IPS-NIHi7 (cell line): ENCODE measurements at regions not wholly inside any gene's neighbourhood (a gene's known extent, or its start where the extent isn't known, plus 50 kb on each side); places are given as distances from the start of the nearest gene placed in this dataset.
"Not testable (repeated sequence)": the region's sequence is repeated elsewhere in the genome, so short reads cannot be mapped to it uniquely, and the experiment has no call there.

Experiments used
- DNase-seq: peaks from one replicate; pipeline ENCODE4 v3.0.0; 2012; ENCODE audit warnings: mixed read lengths; ENCODE audit errors: extremely low spot score

- DNase-seq, result no peak
These were observed 591.6 kb downstream of the DSC3 start for GRCh38 chr18:30450927-30451326.

DNA sequence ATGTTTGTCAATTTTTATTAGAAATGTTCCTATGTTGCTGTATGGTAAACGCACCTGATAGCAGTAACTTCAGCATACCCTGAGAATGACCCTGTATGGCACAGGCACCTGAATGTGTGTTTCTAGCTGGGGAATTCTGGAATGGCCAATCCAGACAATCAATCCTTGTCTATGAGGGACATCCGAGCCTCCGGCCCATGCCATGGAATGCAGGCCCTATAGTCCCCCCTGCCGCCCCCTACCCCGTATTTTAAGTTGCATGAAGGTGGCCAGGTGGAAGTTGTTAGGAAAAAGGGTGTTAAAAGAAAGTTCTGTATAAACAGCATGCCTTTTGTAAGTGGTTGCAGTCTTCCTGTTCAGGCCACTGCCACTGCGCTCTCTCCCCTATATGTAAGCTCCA, 595.9 kb downstream of the DSC3 start:
- DNase-seq, result no peak

GRCh38 chr18:30444544-30444943, 598.0 kb downstream of the DSC3 start:
- DNase-seq, result no peak

DNA sequence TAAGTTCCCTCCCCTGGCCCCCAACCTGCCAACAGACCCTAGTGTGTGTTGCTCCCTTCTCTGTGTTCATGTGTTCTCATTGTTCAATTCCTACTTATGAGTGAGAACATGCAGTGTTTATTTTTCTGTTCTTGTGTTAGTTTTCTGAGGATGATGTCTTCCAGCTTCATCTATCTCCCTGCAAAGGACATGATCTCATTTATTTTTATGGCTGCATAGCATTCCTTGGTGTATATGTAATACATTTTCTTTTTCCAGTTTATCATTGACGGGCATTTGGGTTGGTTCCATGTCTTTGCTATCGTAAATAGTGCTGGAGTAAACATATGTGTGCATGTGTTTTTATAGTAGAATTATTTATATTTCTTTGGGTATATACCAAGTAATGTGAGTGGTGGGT, 602.2 kb downstream of the DSC3 start:
- DNase-seq, result no peak

GRCh38 chr18:30439174-30439573, 603.4 kb downstream of the DSC3 start:
- DNase-seq, result no peak

- DNase-seq, result no peak
These were observed 610.2 kb downstream of the DSC3 start for GRCh38 chr18:30432349-30432748.

GRCh38 chr18:30419399-30419798, 623.1 kb downstream of the DSC3 start:
- not testable (repeated sequence) for DNase-seq

GRCh38 chr18:30415903-30416302, 626.6 kb downstream of the DSC3 start:
- DNase-seq, result no peak

- DNase-seq, result no peak
These were observed 633.4 kb downstream of the DSC3 start for GRCh38 chr18:30409120-30409519.

DNA sequence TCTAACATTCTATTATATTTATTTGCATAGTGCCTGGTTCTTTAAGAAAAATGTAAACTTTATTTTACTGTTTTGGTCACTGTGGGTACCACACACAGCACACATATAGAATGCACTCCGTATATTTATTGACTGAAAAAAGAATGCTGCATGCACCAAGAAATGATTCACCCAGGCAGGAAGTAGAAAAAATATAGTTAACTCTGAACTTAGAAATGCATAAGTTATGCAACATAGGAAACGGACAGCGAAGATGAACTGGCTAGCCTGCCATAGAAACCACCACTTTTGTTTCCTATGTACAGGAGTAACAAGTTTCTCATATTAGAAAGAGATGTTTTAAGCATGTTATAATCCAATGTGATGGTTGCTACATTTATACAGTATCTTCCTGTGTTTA, 635.8 kb downstream of the DSC3 start:
- no peak for DNase-seq

DNA sequence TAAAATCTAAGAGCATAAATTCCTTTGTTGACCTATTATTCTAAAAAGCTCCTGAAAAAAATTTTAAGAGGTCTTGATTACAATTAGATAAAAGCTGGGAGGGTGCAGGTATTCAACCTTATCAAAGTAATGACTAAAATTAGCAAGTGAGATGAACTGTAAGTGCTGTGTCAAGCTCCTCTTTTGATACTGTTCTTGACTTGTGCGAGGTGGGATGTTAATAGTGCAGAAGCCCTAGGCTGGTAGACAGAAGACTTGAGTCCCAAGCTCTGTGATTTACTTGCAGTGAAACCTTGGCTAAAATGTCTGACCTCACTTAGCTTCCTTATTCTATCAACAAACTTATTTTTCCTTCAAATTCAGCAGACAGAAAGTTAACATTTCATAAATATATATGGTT, 637.5 kb downstream of the DSC3 start:
- DNase-seq, result no peak

GRCh38 chr18:30404422-30404821, 638.1 kb downstream of the DSC3 start:
- no peak for DNase-seq

DNA sequence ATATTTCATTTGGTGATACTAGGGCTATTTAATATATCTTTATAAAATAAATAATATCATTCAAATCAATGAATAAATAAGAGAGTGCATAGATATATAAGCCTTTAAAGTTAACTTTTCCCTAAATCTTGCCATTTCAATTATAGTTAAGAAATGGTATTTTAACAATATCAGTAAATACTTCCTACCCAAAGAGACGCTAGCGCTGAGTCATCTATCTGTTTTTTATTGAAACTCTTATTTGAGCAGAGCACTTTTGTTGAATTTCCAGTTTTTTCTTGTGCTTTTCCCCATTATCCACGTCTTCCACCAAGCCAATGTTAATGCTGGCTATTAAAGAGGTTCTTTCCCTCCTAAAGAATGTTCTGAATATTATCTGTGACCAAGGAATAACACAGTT, 639.3 kb downstream of the DSC3 start:
- no peak for DNase-seq

GRCh38 chr18:30387401-30387800, 655.1 kb downstream of the DSC3 start:
- DNase-seq, result peak; percentile 20

- DNase-seq, result no peak
These were observed 655.9 kb downstream of the DSC3 start for GRCh38 chr18:30386624-30387023.

GRCh38 chr18:30385684-30386083, 656.9 kb downstream of the DSC3 start:
- no peak for DNase-seq

GRCh38 chr18:30381826-30382225, 660.7 kb downstream of the DSC3 start:
- DNase-seq, result no peak

GRCh38 chr18:30378097-30378496, 664.4 kb downstream of the DSC3 start:
- no peak for DNase-seq

DNA sequence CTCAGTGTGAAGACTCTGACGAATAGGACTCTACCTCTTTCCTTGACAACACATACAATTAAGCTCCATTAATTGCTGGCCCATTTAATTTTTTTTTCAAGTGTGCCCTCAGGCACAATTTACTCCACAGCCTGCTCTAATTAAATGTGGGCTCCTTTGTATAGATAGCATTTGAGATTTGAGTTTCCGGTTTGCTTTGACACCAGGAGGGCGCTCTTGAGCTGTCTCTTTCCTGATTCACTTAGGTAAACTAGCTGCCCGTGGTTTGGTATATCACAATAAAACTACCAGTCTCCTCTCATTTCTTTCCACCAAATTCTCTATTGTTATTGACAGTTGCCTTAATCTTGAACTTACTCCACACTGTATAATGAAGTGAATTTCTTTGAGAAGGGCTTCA, 666.0 kb downstream of the DSC3 start:
- DNase-seq, result peak; percentile 42

- no peak for DNase-seq
These were observed 680.5 kb downstream of the DSC3 start for GRCh38 chr18:30361864-30362540.

- DNase-seq, result no peak
These were observed 683.0 kb downstream of the DSC3 start for GRCh38 chr18:30359521-30359920.

DNA sequence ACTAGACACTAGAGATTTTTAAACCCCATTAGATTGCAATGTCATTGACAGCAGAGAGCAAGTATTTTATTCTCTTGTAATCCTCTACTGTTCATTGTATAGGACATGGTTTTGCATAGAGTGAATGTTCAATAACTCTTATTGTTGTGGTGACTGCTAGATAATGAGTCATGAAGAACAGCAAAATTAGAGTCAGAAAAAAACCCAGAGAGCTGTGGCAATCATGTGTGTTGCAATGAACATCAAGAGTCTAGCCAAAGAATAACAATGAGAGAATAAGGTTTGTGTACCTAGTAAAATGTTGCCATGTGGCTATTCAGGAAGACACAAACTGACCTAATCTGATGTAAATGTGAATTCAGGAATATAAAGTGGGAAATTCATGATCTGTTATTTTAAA, 684.0 kb downstream of the DSC3 start:
- no peak for DNase-seq

DNA sequence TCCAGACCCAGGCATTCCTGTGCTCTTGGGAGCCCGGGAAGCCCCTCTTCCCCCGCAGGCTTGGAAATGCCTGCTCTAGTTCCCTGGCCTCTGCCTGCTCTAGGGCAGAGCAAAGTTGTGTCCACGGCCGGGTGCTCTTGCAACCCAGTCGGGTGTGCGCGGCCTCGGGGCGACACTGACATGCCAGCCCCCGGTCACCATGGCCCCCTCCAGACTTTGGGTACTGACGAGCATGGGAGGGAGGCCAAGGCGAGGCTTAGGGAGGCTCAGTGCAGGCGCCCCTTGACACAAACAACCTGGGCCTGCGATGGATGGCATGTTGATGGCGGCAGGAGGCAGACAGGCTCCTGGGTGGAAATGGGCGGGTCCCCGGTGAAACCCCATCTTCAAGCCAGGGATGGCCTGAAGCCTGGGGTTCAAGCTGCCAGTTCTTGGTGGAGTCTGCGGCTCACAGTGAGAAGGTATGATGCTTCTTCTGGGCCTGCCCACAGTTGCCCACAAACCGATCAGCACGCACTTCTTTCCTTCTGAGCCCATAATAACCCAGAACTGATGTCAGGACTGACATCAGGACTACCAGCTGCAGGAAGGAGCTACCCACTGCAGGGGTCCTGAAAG, 689.9 kb downstream of the DSC3 start:
- DNase-seq, result no peak

DNA sequence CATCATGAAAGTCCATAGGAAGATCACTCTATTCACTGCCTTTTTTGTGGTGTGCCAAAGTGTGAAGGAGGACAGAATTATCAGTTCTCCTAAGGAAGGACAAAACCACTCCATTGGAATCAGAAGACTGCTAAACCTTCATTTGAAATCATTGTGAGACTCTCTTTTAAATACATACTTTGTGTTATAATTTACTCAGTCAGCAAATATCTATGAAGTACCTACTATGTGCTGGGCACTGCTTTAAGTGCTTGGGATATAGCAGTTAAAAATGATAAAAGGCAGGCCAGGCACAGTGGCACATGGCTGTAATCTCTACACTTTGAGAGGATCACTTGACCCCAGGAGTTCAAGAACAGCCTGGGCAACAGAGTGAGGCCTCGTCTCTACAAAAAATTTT, 692.3 kb downstream of the DSC3 start:
- DNase-seq, result no peak
